ENCODE measurements at regions not wholly inside any gene's neighbourhood (a gene's known extent, or its start where the extent isn't known, plus 50 kb on each side); places are given as distances from the start of the nearest gene placed in this dataset.

GRCh38 chr4:115883231-115883630 is 769.8 kb upstream of the NDST4 start:
- DNase-seq: no peak
- TF ChIP-seq, protein P1, sequence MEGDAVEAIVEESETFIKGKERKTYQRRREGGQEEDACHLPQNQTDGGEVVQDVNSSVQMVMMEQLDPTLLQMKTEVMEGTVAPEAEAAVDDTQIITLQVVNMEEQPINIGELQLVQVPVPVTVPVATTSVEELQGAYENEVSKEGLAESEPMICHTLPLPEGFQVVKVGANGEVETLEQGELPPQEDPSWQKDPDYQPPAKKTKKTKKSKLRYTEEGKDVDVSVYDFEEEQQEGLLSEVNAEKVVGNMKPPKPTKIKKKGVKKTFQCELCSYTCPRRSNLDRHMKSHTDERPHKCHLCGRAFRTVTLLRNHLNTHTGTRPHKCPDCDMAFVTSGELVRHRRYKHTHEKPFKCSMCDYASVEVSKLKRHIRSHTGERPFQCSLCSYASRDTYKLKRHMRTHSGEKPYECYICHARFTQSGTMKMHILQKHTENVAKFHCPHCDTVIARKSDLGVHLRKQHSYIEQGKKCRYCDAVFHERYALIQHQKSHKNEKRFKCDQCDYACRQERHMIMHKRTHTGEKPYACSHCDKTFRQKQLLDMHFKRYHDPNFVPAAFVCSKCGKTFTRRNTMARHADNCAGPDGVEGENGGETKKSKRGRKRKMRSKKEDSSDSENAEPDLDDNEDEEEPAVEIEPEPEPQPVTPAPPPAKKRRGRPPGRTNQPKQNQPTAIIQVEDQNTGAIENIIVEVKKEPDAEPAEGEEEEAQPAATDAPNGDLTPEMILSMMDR (IDR thresholded peaks at IDR 0.05; ENCODE audit: low read depth, low read length, missing control alignments): no peak
- Histone ChIP-seq H3K27ac (no peak overlapping the region), H3K4me3 (ENCODE audit: low read depth, low read length) (no peak overlapping the region), H3K36me3 (replicated peaks) (no peaks in the 10 kb centered on the region), H3K27me3 (replicated peaks) (no peaks in the 10 kb centered on the region)
- in situ Hi-C loops (cut with HindIII; ENCODE audit: low pct_ligation_motif_present, low sequenced_read_pairs): no loop called here

GRCh38 chr4:115873048-115873447 is 759.6 kb upstream of the NDST4 start:
- H3K4me3 ChIP-seq (ENCODE audit: low read depth, low read length): no peak overlapping the region
- no peaks in the 10 kb centered on the region for H3K36me3 ChIP-seq (replicated peaks)
- no peak overlapping the region for H3K27ac ChIP-seq
- DNase-seq: no peak
- TF ChIP-seq, protein P1 (IDR thresholded peaks at IDR 0.05; ENCODE audit: low read depth, low read length, missing control alignments): no peak
- in situ Hi-C loops (cut with HindIII; ENCODE audit: low pct_ligation_motif_present, low sequenced_read_pairs): no loop called here
- no peaks in the 10 kb centered on the region for H3K27me3 ChIP-seq (replicated peaks)

DNA sequence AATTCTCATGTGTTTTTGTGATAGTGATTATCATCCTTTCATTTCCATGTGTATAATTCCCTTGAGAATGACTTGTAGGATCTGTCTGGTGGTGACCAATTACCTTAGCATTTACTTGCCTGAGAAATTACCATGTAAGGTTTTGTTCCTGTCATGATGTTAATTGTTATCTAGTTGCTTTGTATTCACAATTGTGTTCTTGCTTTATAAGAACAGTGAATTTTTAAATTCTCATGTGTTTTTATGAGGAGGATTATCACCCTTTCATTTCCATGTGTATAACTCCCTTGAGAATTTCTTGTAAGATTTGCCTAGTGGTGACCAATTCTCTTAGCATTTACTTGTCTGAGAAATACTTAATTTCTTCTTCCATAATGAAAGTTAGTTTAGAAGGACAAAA is 758.2 kb upstream of the NDST4 start:
- DNase-seq: no peak
- H3K36me3 ChIP-seq (replicated peaks): no peaks in the 10 kb centered on the region
- H3K4me3 ChIP-seq (ENCODE audit: low read depth, low read length): no peak overlapping the region
- in situ Hi-C loops (cut with HindIII; ENCODE audit: low pct_ligation_motif_present, low sequenced_read_pairs): no loop called here
- TF ChIP-seq, protein P1 (IDR thresholded peaks at IDR 0.05; ENCODE audit: low read depth, low read length, missing control alignments): no peak
- no peaks in the 10 kb centered on the region for H3K27me3 ChIP-seq (replicated peaks)
- H3K27ac ChIP-seq: no peak overlapping the region

GRCh38 chr4:115866364-115866896 is 753.0 kb upstream of the NDST4 start:
- TF ChIP-seq, protein P1 (IDR thresholded peaks at IDR 0.05; ENCODE audit: low read depth, low read length, missing control alignments): no peak
- no peak for DNase-seq
- Histone ChIP-seq H3K36me3 (replicated peaks) (no peaks in the 10 kb centered on the region), H3K4me3 (ENCODE audit: low read depth, low read length) (no peak overlapping the region), H3K27me3 (replicated peaks) (no peaks in the 10 kb centered on the region), H3K27ac (no peak overlapping the region)
- in situ Hi-C loops (cut with HindIII; ENCODE audit: low pct_ligation_motif_present, low sequenced_read_pairs): no loop called here

DNA sequence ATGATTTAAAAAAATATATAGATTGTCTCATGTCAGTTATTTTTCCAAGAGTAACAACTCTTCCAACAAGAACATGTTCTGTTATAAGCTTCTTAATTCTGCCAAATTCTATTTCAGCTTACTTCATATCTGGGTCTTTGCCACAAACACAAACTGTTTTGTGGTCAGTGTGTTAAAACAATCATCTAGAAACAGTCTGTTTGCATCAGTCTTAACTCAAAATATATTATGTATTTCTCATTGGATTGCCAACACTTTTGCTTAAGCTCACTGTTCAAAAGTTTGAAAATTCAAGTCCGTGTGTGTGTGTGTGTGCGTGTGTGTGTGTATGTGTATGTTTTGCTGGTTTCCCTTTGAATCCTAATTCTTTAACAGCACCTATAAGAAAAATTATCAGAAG is 752.3 kb upstream of the NDST4 start:
- H3K4me3 ChIP-seq (ENCODE audit: low read depth, low read length): no peak overlapping the region
- in situ Hi-C loops (cut with HindIII; ENCODE audit: low pct_ligation_motif_present, low sequenced_read_pairs): no loop called here
- TF ChIP-seq, protein P1 (IDR thresholded peaks at IDR 0.05; ENCODE audit: low read depth, low read length, missing control alignments): no peak

DNA sequence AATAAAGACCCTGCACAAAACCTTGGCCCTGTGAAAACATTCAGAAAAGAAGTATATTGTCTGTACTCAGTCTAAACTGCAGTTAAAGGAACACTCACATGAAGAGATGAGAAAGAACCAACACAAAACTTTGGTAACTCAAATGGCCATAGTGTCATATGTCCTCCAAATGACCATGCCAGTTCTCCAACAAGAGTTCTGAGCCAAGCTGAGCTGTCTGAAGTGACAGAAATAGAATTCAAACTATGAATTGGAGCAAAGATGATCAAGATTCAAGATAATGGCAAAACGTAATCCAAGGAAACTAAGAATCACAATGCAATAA is 739.3 kb upstream of the NDST4 start:
- DNase-seq: no peak
- TF ChIP-seq, protein P1 (IDR thresholded peaks at IDR 0.05; ENCODE audit: low read depth, low read length, missing control alignments): no peak
- Histone ChIP-seq H3K27ac (no peak overlapping the region), H3K27me3 (replicated peaks) (no peaks in the 10 kb centered on the region), H3K36me3 (replicated peaks) (no peaks in the 10 kb centered on the region), H3K4me3 (ENCODE audit: low read depth, low read length) (no peak overlapping the region)
- in situ Hi-C loops (cut with HindIII; ENCODE audit: low pct_ligation_motif_present, low sequenced_read_pairs): no loop called here

More for the DNA sequence above, 752.3 kb upstream of the NDST4 start:
- Histone ChIP-seq H3K36me3 (replicated peaks) (no peaks in the 10 kb centered on the region), H3K27ac (no peak overlapping the region), H3K27me3 (replicated peaks) (no peaks in the 10 kb centered on the region)
- no peak for DNase-seq

All from brain microvascular endothelial cell (primary cell).